ENCODE measurements at regions not wholly inside any gene's neighbourhood (a gene's known extent, or its start where the extent isn't known, plus 50 kb on each side); places are given as distances from the start of the nearest gene placed in this dataset.

DNA sequence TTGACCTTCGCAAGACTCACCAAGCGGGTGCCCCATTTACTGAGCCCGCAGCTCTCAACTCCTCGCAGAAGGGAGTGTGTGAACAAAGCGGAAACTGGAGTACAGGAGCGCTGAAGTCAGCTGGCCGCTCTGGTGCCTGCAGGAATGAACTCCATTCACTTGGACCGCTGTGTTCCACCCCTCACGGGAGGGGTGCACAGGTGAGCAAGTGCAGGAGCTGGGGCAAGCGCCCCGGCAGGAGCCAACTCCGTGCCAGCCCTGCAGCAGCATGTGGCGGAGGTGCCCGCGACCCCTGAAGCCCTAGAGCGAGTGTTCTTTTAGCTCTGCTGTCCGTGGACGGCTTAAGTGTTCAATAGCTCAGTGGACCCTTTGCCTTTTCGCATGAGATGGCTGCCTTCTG lies 471.6 kb upstream of the ADGRL4 start:
- H2AFZ ChIP-seq (ENCODE audit: low read depth, low read length): no peak overlapping the region
- no peak for TF ChIP-seq RAD21 (conservative IDR thresholded peaks at IDR 0.05)
- TF ChIP-seq TAF1 (IDR thresholded peaks at IDR 0.05; ENCODE audit: low read depth): no peak
- TF ChIP-seq, protein P1, sequence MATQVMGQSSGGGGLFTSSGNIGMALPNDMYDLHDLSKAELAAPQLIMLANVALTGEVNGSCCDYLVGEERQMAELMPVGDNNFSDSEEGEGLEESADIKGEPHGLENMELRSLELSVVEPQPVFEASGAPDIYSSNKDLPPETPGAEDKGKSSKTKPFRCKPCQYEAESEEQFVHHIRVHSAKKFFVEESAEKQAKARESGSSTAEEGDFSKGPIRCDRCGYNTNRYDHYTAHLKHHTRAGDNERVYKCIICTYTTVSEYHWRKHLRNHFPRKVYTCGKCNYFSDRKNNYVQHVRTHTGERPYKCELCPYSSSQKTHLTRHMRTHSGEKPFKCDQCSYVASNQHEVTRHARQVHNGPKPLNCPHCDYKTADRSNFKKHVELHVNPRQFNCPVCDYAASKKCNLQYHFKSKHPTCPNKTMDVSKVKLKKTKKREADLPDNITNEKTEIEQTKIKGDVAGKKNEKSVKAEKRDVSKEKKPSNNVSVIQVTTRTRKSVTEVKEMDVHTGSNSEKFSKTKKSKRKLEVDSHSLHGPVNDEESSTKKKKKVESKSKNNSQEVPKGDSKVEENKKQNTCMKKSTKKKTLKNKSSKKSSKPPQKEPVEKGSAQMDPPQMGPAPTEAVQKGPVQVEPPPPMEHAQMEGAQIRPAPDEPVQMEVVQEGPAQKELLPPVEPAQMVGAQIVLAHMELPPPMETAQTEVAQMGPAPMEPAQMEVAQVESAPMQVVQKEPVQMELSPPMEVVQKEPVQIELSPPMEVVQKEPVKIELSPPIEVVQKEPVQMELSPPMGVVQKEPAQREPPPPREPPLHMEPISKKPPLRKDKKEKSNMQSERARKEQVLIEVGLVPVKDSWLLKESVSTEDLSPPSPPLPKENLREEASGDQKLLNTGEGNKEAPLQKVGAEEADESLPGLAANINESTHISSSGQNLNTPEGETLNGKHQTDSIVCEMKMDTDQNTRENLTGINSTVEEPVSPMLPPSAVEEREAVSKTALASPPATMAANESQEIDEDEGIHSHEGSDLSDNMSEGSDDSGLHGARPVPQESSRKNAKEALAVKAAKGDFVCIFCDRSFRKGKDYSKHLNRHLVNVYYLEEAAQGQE (IDR thresholded peaks at IDR 0.05; ENCODE audit: borderline replicate concordance): no peak
- TF ChIP-seq EP300 (conservative IDR thresholded peaks at IDR 0.05; ENCODE audit: poor library complexity, severe bottlenecking): no peak
- no peak for TF ChIP-seq MXI1 (conservative IDR thresholded peaks at IDR 0.05; ENCODE audit: poor library complexity, severe bottlenecking)
- no peak for TF ChIP-seq EZH2 (IDR thresholded peaks at IDR 0.05; ENCODE audit: borderline replicate concordance, insufficient read depth, low read length, poor library complexity, severe bottlenecking)
- TF ChIP-seq, protein P2, sequence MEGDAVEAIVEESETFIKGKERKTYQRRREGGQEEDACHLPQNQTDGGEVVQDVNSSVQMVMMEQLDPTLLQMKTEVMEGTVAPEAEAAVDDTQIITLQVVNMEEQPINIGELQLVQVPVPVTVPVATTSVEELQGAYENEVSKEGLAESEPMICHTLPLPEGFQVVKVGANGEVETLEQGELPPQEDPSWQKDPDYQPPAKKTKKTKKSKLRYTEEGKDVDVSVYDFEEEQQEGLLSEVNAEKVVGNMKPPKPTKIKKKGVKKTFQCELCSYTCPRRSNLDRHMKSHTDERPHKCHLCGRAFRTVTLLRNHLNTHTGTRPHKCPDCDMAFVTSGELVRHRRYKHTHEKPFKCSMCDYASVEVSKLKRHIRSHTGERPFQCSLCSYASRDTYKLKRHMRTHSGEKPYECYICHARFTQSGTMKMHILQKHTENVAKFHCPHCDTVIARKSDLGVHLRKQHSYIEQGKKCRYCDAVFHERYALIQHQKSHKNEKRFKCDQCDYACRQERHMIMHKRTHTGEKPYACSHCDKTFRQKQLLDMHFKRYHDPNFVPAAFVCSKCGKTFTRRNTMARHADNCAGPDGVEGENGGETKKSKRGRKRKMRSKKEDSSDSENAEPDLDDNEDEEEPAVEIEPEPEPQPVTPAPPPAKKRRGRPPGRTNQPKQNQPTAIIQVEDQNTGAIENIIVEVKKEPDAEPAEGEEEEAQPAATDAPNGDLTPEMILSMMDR (IDR thresholded peaks at IDR 0.05; ENCODE audit: poor library complexity, severe bottlenecking): no peak
- TF ChIP-seq POLR2AphosphoS5 (IDR thresholded peaks at IDR 0.05): no peak
- no peak for TF ChIP-seq SMC3 (conservative IDR thresholded peaks at IDR 0.05; ENCODE audit: poor library complexity)

DNA sequence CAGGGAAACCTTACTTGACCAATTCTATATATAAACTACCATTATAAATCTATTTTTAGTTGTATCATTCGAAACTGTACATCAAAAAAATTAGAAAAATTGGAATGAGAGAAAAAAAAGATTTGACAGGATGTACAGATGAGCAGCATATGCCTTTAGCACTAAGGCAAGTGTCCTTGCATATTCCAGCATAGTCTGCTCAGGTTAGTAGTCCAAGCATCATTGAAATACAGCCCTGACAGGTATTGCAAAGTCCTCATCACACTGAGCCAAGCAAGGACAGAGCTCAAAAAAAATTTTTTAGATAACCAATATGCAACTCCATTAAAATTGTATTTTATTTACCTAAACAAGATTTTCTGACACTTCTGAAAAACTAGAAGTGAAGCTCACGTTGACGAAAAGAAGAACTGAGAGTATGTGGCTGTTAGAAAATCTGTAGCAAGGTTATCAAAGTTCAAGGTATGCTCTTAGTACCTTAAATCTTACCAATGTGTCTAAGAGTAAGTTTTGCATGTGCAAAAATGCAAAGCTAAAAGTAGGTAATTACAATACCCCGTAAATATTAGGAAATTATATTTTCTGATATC lies 465.6 kb upstream of the ADGRL4 start:
- no peak for TF ChIP-seq TAF1 (IDR thresholded peaks at IDR 0.05; ENCODE audit: low read depth)
- no peak for TF ChIP-seq RAD21 (conservative IDR thresholded peaks at IDR 0.05)
- no peak for TF ChIP-seq SMC3 (conservative IDR thresholded peaks at IDR 0.05; ENCODE audit: poor library complexity)
- TF ChIP-seq EP300 (conservative IDR thresholded peaks at IDR 0.05; ENCODE audit: poor library complexity, severe bottlenecking): no peak
- no peak for TF ChIP-seq EZH2 (IDR thresholded peaks at IDR 0.05; ENCODE audit: borderline replicate concordance, insufficient read depth, low read length, poor library complexity, severe bottlenecking)
- TF ChIP-seq, protein P2 (IDR thresholded peaks at IDR 0.05; ENCODE audit: poor library complexity, severe bottlenecking): no peak
- no peak for TF ChIP-seq MXI1 (conservative IDR thresholded peaks at IDR 0.05; ENCODE audit: poor library complexity, severe bottlenecking)
- TF ChIP-seq, protein P1 (IDR thresholded peaks at IDR 0.05; ENCODE audit: borderline replicate concordance): no peak
- TF ChIP-seq POLR2AphosphoS5 (IDR thresholded peaks at IDR 0.05): no peak
- no peaks in the 10 kb centered on the region for H3K27me3 ChIP-seq (ENCODE audit: insufficient read depth, low read depth, low read length)
- H3K4me3 ChIP-seq (ENCODE audit: low read length): no peak overlapping the region

More for the DNA sequence above, 471.6 kb upstream of the ADGRL4 start:
- no peak overlapping the region for H3K4me3 ChIP-seq (ENCODE audit: low read length)
- no peaks in the 10 kb centered on the region for H3K9me2 ChIP-seq (ENCODE audit: insufficient read depth, low read length)
- no peaks in the 10 kb centered on the region for H3K9me3 ChIP-seq (ENCODE audit: low read length)
- no peaks in the 10 kb centered on the region for H3K79me2 ChIP-seq (replicated peaks; ENCODE audit: insufficient read depth, low read length)
- no peaks in the 10 kb centered on the region for H3K27me3 ChIP-seq (ENCODE audit: insufficient read depth, low read depth, low read length)
- H3F3A ChIP-seq (ENCODE audit: insufficient read depth, low read length, poor library complexity, severe bottlenecking): no peaks in the 10 kb centered on the region
- H4K20me1 ChIP-seq (ENCODE audit: insufficient read depth): no peaks in the 10 kb centered on the region
- no peak overlapping the region for H3K27ac ChIP-seq (ENCODE audit: low read length)
- no peaks in the 10 kb centered on the region for H3K36me3 ChIP-seq (ENCODE audit: insufficient read depth, low read length)
- H3K9ac ChIP-seq (ENCODE audit: low read length): no peak overlapping the region
- H3K4me2 ChIP-seq (ENCODE audit: low read length): no peak overlapping the region

More for the DNA sequence above, 465.6 kb upstream of the ADGRL4 start:
- Histone ChIP-seq H3K27ac (ENCODE audit: low read length) (no peak overlapping the region), H3K9ac (ENCODE audit: low read length) (no peak overlapping the region), H3K4me2 (ENCODE audit: low read length) (no peak overlapping the region), H4K20me1 (ENCODE audit: insufficient read depth) (no peaks in the 10 kb centered on the region), H3F3A (ENCODE audit: insufficient read depth, low read length, poor library complexity, severe bottlenecking) (no peaks in the 10 kb centered on the region), H3K79me2 (replicated peaks; ENCODE audit: insufficient read depth, low read length) (no peaks in the 10 kb centered on the region), H3K9me3 (ENCODE audit: low read length) (no peaks in the 10 kb centered on the region), H3K36me3 (ENCODE audit: insufficient read depth, low read length) (no peaks in the 10 kb centered on the region), H2AFZ (ENCODE audit: low read depth, low read length) (no peak overlapping the region), H3K9me2 (ENCODE audit: insufficient read depth, low read length) (no peaks in the 10 kb centered on the region)

Measured in neural cell (in vitro differentiated cells).